GM12865 (cell line): ENCODE measurements at regions not wholly inside any gene's neighbourhood (a gene's known extent, or its start where the extent isn't known, plus 50 kb on each side); places are given as distances from the start of the nearest gene placed in this dataset.

Experiments
- DNase-seq: peaks from one replicate; pipeline ENCODE4 v3.0.0; 2010; ENCODE audit warnings: low read depth
- H3K4me3 ChIP-seq: 2 replicates; pipeline ENCODE4 v1.5.1; 2011; ENCODE audit warnings: mild to moderate bottlenecking, low read depth, low read length, control low read depth
- CTCF ChIP-seq: IDR thresholded peaks from 2 replicates; pipeline ENCODE4 v1.5.1; 2011; ENCODE audit warnings: low read length, control low read depth, low read depth, inconsistent platforms; ENCODE audit not compliant: insufficient read depth; ENCODE audit errors: missing control alignments

GRCh38 chr16:72560617-72561016 lies 388.7 kb upstream of the PMFBP1 start:
- no peak overlapping the region for H3K4me3 ChIP-seq
- DNase-seq: no peak
- no peak for TF ChIP-seq CTCF

- TF ChIP-seq CTCF: no peak
Measured at GRCh38 chr16:72558501-72558900, 386.5 kb upstream of the PMFBP1 start.

GRCh38 chr16:72554935-72555334 lies 383.0 kb upstream of the PMFBP1 start:
- TF ChIP-seq CTCF: no peak
- H3K4me3 ChIP-seq: no peak overlapping the region
- DNase-seq: no peak

More at GRCh38 chr16:72558501-72558900, 386.5 kb upstream of the PMFBP1 start:
- no peak for DNase-seq
- H3K4me3 ChIP-seq: no peak overlapping the region

DNA sequence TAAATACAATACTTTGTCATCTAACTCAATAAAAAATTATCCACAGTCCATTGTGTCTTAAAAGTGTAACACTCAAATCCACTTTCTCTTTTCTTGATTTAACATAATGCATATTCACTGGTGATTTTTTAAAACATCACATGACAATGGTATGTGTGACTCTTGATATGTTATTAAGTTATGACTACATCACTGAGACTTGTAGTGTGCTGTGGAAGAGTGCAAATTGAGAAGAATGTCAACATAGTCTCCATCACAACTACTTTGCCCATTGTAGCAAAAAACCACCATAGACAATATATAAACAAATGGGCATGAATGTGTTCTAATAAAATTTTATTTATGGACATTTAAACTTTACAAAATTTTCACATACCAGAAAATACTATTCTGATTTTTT lies 380.7 kb upstream of the PMFBP1 start:
- no peak for TF ChIP-seq CTCF
- no peak for DNase-seq
- H3K4me3 ChIP-seq: no peak overlapping the region

DNA sequence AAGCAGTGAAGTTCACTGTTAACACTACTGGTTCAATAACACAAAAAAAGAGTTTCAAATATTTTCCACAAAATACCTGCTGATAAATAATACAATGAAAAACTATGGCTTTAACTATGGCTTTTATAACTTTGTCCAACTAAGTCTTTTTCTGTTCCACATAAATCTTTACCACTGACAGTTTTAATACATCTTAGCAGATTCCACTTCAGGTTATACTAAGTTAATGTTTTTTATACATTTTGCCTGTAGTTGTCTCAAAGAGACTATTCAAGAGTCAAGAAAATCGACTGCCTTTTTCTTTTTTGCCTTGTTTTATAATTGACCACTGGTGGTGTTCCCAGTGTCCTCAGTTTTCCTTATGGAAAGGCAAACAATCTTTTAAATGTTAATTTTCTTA lies 379.7 kb upstream of the PMFBP1 start:
- TF ChIP-seq CTCF: no peak
- DNase-seq: no peak
- H3K4me3 ChIP-seq: no peak overlapping the region

GRCh38 chr16:72549878-72550277 lies 377.9 kb upstream of the PMFBP1 start:
- no peak for TF ChIP-seq CTCF
- no peak for DNase-seq
- no peak overlapping the region for H3K4me3 ChIP-seq

- no peak for TF ChIP-seq CTCF
- no peak overlapping the region for H3K4me3 ChIP-seq
- no peak for DNase-seq
Measured at GRCh38 chr16:72542102-72542501, 370.1 kb upstream of the PMFBP1 start.
